ENCODE measurements at regions not wholly inside any gene's neighbourhood (a gene's known extent, or its start where the extent isn't known, plus 50 kb on each side); places are given as distances from the start of the nearest gene placed in this dataset.

DNA sequence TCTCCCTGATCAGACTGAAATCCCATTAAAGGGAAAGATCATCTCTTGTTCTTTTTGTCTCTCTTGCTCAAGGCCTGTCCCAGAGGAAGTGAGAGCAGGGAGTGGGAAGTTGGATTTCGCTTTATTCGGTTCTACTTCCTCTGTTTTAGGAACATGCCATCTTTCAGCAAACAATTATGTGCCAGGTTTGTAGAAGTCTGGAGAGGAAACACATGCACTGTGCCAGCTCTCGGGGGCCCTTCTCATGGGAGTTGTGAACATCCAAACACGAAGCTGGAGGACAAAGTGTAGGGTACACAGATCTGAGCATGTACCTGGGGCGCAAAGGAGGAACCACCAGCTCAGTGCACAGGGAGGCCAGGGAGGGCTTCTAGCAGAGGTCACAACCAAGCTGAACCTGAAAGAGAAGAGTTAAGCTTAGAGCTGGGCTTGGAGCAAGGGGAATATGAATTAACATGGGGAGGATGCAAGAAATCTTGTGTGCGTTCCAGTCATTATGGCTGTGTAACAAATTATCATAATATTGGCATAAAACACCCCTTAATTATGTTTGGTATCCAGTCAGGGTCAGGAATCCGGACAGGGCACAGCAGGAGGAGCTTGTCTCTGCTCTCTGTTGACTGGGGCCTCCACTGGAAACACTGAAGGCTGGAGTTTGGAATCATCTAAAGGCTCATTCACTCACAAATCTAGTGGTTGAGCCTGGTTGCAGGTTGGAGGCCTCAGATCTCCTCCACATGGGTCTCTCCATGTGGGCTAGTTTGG is 128.6 kb downstream of the ZFP36L2 start:
- DNase-seq: peak in 1 of 3 donors; percentile 34
- no peaks in the 10 kb centered on the region for H3K9me3 ChIP-seq (ENCODE audit: control insufficient read depth in 4 of 4, insufficient read depth in 3 of 4, low read length in 3 of 4)
- no peaks in the 10 kb centered on the region for H3K36me3 ChIP-seq (ENCODE audit: control insufficient read depth in 4 of 4, insufficient read depth in 4 of 4, low read length in 4 of 4)
- no peak overlapping the region for H3K4me3 ChIP-seq
- H3K4me1 ChIP-seq (ENCODE audit: control insufficient read depth in 5 of 5, insufficient read depth in 5 of 5, low read length in 5 of 5): peaks cover 0 to 30% (median 18%) of the 10 kb centered on the region in 5 donors
- peak overlapping the region in 1 of 2 donors; percentile 46 for H3K27ac ChIP-seq (ENCODE audit: low read depth in 1 of 2, low read length in 1 of 2)
- WGBS, 2 donors: 32 to 52% methylated on average over 7 of the region's 7 CpGs
- peak; percentile 43 for ATAC-seq (ENCODE audit: insufficient read depth, low FRiP score)
- H3K9ac ChIP-seq (ENCODE audit: insufficient read depth in 1 of 2, low read length in 2 of 2): no peak overlapping the region
- H3K27me3 ChIP-seq (ENCODE audit: control insufficient read depth in 3 of 3, insufficient read depth in 3 of 3, low read length in 2 of 3): no peaks in the 10 kb centered on the region
- TF ChIP-seq, protein P1, sequence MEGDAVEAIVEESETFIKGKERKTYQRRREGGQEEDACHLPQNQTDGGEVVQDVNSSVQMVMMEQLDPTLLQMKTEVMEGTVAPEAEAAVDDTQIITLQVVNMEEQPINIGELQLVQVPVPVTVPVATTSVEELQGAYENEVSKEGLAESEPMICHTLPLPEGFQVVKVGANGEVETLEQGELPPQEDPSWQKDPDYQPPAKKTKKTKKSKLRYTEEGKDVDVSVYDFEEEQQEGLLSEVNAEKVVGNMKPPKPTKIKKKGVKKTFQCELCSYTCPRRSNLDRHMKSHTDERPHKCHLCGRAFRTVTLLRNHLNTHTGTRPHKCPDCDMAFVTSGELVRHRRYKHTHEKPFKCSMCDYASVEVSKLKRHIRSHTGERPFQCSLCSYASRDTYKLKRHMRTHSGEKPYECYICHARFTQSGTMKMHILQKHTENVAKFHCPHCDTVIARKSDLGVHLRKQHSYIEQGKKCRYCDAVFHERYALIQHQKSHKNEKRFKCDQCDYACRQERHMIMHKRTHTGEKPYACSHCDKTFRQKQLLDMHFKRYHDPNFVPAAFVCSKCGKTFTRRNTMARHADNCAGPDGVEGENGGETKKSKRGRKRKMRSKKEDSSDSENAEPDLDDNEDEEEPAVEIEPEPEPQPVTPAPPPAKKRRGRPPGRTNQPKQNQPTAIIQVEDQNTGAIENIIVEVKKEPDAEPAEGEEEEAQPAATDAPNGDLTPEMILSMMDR (IDR thresholded peaks at IDR 0.05; ENCODE audit: control extremely low read depth, extremely low read depth): no peak

DNA sequence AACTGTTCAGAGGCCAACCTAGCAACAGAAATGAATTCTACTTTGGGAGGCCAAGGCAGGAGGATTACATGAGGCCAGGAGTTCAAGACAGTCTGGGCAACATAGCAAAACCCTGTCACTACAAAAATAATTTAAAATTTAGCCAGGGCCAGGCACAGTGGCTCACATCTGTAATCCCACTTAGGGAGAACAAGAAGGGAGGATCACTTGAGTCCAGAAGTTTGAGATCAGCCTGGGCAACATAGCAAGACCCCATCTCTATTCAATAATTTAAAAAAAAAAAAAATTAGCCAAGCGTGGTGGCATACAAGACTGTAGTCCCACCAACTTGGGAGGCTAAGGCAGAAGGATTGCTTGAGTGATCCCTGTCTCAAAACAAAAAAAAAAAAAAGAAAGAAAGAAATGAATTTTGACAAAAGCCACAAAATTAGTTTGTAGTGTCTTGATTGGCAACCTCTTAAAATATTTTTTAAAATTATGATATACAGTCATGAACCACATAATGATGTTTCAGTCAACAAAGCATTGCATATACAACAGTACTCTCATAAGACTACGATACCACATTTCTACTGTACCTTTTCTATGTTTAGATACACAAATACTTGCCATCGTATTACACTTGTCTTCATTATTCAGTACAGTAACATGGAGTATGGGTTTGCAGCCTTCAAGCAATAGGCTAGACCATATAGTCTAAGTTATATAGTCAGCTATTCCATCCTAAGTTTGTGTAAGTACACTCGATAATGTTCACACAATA is 130.7 kb downstream of the ZFP36L2 start:
- DNase-seq (no peak), ATAC-seq (ENCODE audit: insufficient read depth, low FRiP score) (no peak)
- H3K9ac ChIP-seq (ENCODE audit: insufficient read depth in 1 of 2, low read length in 2 of 2): no peak overlapping the region
- no peaks in the 10 kb centered on the region for H3K27me3 ChIP-seq (ENCODE audit: control insufficient read depth in 3 of 3, insufficient read depth in 3 of 3, low read length in 2 of 3)
- H3K36me3 ChIP-seq (ENCODE audit: control insufficient read depth in 4 of 4, insufficient read depth in 4 of 4, low read length in 4 of 4): no peaks in the 10 kb centered on the region
- H3K9me3 ChIP-seq (ENCODE audit: control insufficient read depth in 4 of 4, insufficient read depth in 3 of 4, low read length in 3 of 4): no peaks in the 10 kb centered on the region
- H3K4me1 ChIP-seq (ENCODE audit: control insufficient read depth in 5 of 5, insufficient read depth in 5 of 5, low read length in 5 of 5): peaks cover 0 to 8% (median 4%) of the 10 kb centered on the region in 5 donors
- WGBS, 2 donors: 96 to 97% methylated on average over 4 of the region's 4 CpGs
- H3K4me3 ChIP-seq: no peak overlapping the region
- TF ChIP-seq, protein P1 (IDR thresholded peaks at IDR 0.05; ENCODE audit: control extremely low read depth, extremely low read depth): no peak
- no peak overlapping the region for H3K27ac ChIP-seq (ENCODE audit: low read depth in 1 of 2, low read length in 1 of 2)

GRCh38 chr2:43092520-43093179 is 133.8 kb downstream of the ZFP36L2 start:
- H3K36me3 ChIP-seq (ENCODE audit: control insufficient read depth in 4 of 4, insufficient read depth in 4 of 4, low read length in 4 of 4): no peaks in the 10 kb centered on the region

More at GRCh38 chr2:43092520-43093179, 133.8 kb downstream of the ZFP36L2 start:
- Histone ChIP-seq H3K27ac (ENCODE audit: low read depth in 1 of 2, low read length in 1 of 2) (no peak overlapping the region), H3K9me3 (ENCODE audit: control insufficient read depth in 4 of 4, insufficient read depth in 3 of 4, low read length in 3 of 4) (peaks cover 0 to 2% (median 0%) of the 10 kb centered on the region in 4 donors), H3K4me1 (ENCODE audit: control insufficient read depth in 5 of 5, insufficient read depth in 5 of 5, low read length in 5 of 5) (peaks cover 0 to 3% (median 0%) of the 10 kb centered on the region in 5 donors), H3K9ac (ENCODE audit: insufficient read depth in 1 of 2, low read length in 2 of 2) (no peak overlapping the region), H3K4me3 (no peak overlapping the region), H3K27me3 (ENCODE audit: control insufficient read depth in 3 of 3, insufficient read depth in 3 of 3, low read length in 2 of 3) (no peaks in the 10 kb centered on the region)
- 70 to 89% methylated on average over 2 of the region's 2 CpGs for WGBS, 2 donors
- DNase-seq (no peak), ATAC-seq (ENCODE audit: insufficient read depth, low FRiP score) (no peak)
- TF ChIP-seq, protein P1 (IDR thresholded peaks at IDR 0.05; ENCODE audit: control extremely low read depth, extremely low read depth): no peak
